Hematopoietic multipotent progenitor cell (in vitro differentiated cells): ENCODE measurements at regions not wholly inside any gene's neighbourhood (a gene's known extent, or its start where the extent isn't known, plus 50 kb on each side); places are given as distances from the start of the nearest gene placed in this dataset.
A peak's percentile ranks its signal among the peaks of the same experiment; 100 is the strongest.

Source experiments
- DNase-seq, 3 donors: peaks; one replicate each; pipeline ENCODE4 v3.0.0-alpha.2; 2011 to 2015; ENCODE audit warnings: low read depth in 2 of 3, low spot score in 2 of 3

- no peak for DNase-seq
Observed at GRCh38 chr16:85251225-85251760, 139.0 kb upstream of the CIBAR2 start.

GRCh38 chr16:85252014-85252413 is 139.7 kb upstream of the CIBAR2 start:
- no peak for DNase-seq

GRCh38 chr16:85252461-85252860 is 140.2 kb upstream of the CIBAR2 start:
- DNase-seq, result no peak

- DNase-seq, result peak; percentile 40 to 70 (median 68)
Observed at GRCh38 chr16:85253084-85253941, 141.0 kb upstream of the CIBAR2 start.

- DNase-seq, result no peak
Observed at GRCh38 chr16:85254051-85254450, 141.8 kb upstream of the CIBAR2 start.

GRCh38 chr16:85254921-85255320 is 142.6 kb upstream of the CIBAR2 start:
- no peak for DNase-seq

GRCh38 chr16:85255777-85256176 is 143.5 kb upstream of the CIBAR2 start:
- DNase-seq, result no peak

- no peak for DNase-seq
Observed at GRCh38 chr16:85256190-85256739, 144.0 kb upstream of the CIBAR2 start.

GRCh38 chr16:85257483-85257882 is 145.2 kb upstream of the CIBAR2 start:
- no peak for DNase-seq

- DNase-seq, result no peak
Observed at GRCh38 chr16:85258166-85258565, 145.9 kb upstream of the CIBAR2 start.

GRCh38 chr16:85258629-85259028 is 146.4 kb upstream of the CIBAR2 start:
- peak in 2 of 3 donors; percentile 61 to 68 for DNase-seq

- no peak for DNase-seq
Observed at GRCh38 chr16:85259115-85259831, 147.0 kb upstream of the CIBAR2 start.

- DNase-seq, result no peak
Observed at GRCh38 chr16:85259832-85260167, 147.5 kb upstream of the CIBAR2 start.

GRCh38 chr16:85261204-85261603 is 148.9 kb upstream of the CIBAR2 start:
- no peak for DNase-seq

GRCh38 chr16:85261657-85262557 is 149.6 kb upstream of the CIBAR2 start:
- peak in 2 of 3 donors; percentile 87 to 97 for DNase-seq

- no peak for DNase-seq
Observed at GRCh38 chr16:85262558-85263238, 150.4 kb upstream of the CIBAR2 start.

- no peak for DNase-seq
Observed at GRCh38 chr16:85263239-85263585, 150.9 kb upstream of the CIBAR2 start.

- DNase-seq, result no peak
Observed at GRCh38 chr16:85264752-85265151, 152.5 kb upstream of the CIBAR2 start.

GRCh38 chr16:85265161-85265784 is 153.0 kb upstream of the CIBAR2 start:
- DNase-seq, result no peak

- DNase-seq, result no peak
Observed at GRCh38 chr16:85265810-85266209, 153.5 kb upstream of the CIBAR2 start.
